HepG2 (cell line): ENCODE measurements at regions not wholly inside any gene's neighbourhood (a gene's known extent, or its start where the extent isn't known, plus 50 kb on each side); places are given as distances from the start of the nearest gene placed in this dataset.

Experiments used
- ATAC-seq: fragments of 200-7000 bp; cut with Tn5 transposase; 3 replicates; pipeline ENCODE4 v1.9.1; 2020; ENCODE audit warnings: mild to moderate bottlenecking, moderate library complexity
- BruUV-seq: library from RNA; stranded (reverse); fragments of 400-500 nt; replicated peaks from 2 replicates; lab custom pipeline; 2021; lab: Mats Ljungman, UMichigan
- CTCF ChIA-PET: fragments of 300-600 bp; formaldehyde crosslinking; extraction: SDS; loops from one replicate; lab custom pipeline; 2021; ENCODE audit warnings: low total read pairs, inconsistent platforms, low intra/inter-chr PET ratio; lab: Yijun Ruan, JAX
- POLR2A ChIA-PET: fragments of 350-600 bp; sonication (Branson Sonifier 250); formaldehyde crosslinking; loops from one replicate; lab custom pipeline; 2020; ENCODE audit warnings: antibody characterized with exemption, inconsistent platforms; lab: Yijun Ruan, JAX
- DNase-seq: peaks from one replicate; pipeline ENCODE4 v3.0.0-alpha.2; 2015; ENCODE audit warnings: low spot score
- FAIRE-seq: peaks from 3 replicates; lab custom pipeline; 2011; peaks lifted over from hg19 to GRCh38; lab: Jason Lieb, UNC
- H2AFZ ChIP-seq: one replicate; pipeline ENCODE4 v1.6.1; 2011; ENCODE audit warnings: low read length, inconsistent platforms
- H3K27ac ChIP-seq: fragments of 300-600 bp; 3 replicates; pipeline ENCODE4 v1.8.0; 2011; ENCODE audit warnings: mixed run types, mild to moderate bottlenecking, mixed read lengths, low read length, inconsistent platforms; ENCODE audit not compliant: insufficient read depth; ENCODE audit errors: extremely low read length
- H3K27me3 ChIP-seq, 2 experiments: fragments of 200-600 bp in 1 of 2; 2 replicates in 1 of 2; 3 replicates in 1 of 2; pipeline versions ENCODE4 v1.6.0 to v1.8.0; 2011; ENCODE audit warnings: low read length in 2 of 2, mild to moderate bottlenecking in 2 of 2, moderate library complexity in 2 of 2, inconsistent platforms in 1 of 2; ENCODE audit not compliant: insufficient read depth in 2 of 2, control insufficient read depth in 1 of 2
- H3K36me3 ChIP-seq, 2 experiments: fragments of 200-600 bp in 1 of 2; replicated peaks in 1 of 2; 2 replicates in 1 of 2; 3 replicates in 1 of 2; pipeline versions ENCODE4 v1.5.1 to v1.8.0; 2011; ENCODE audit warnings: low read length in 2 of 2, inconsistent platforms in 1 of 2; ENCODE audit not compliant: insufficient read depth in 2 of 2, control insufficient read depth in 1 of 2
- H3K4me1 ChIP-seq: 2 replicates; pipeline ENCODE4 v1.5.1; 2012; ENCODE audit warnings: low read length, inconsistent platforms; ENCODE audit not compliant: insufficient read depth
- H3K4me2 ChIP-seq: 2 replicates; pipeline ENCODE4 v1.6.0; 2011; ENCODE audit warnings: low read depth, low read length, inconsistent platforms
- H3K4me3 ChIP-seq, 3 experiments: fragments of 200-600 bp in 1 of 3; sonication (generic), shearing (Covaris generic) in 1 of 3; replicated peaks in 1 of 3; 2 replicates each; pipeline ENCODE4 v1.5.1; 2011 to 2016; ENCODE audit warnings: low read length in 3 of 3, inconsistent platforms in 2 of 3, low read depth in 2 of 3, mild to moderate bottlenecking in 2 of 3, control low read depth in 1 of 3, mixed read lengths in 1 of 3; ENCODE audit not compliant: insufficient read depth in 1 of 3
- H3K79me2 ChIP-seq: one replicate; pipeline ENCODE4 v1.6.1; 2011; ENCODE audit warnings: low read length, inconsistent platforms; ENCODE audit not compliant: insufficient read depth
- H3K9ac ChIP-seq: 2 replicates; pipeline ENCODE4 v1.6.0; 2011; ENCODE audit warnings: mild to moderate bottlenecking, low read depth, low read length, inconsistent platforms; ENCODE audit not compliant: insufficient read depth
- H3K9me3 ChIP-seq: 2 replicates; pipeline ENCODE4 v1.5.1; 2012; ENCODE audit warnings: mild to moderate bottlenecking, low read length
- H4K20me1 ChIP-seq: 2 replicates; pipeline ENCODE4 v1.6.0; 2011; ENCODE audit warnings: inconsistent platforms, mild to moderate bottlenecking, low read length, moderate library complexity; ENCODE audit not compliant: insufficient read depth
- DPF2 ChIP-seq: sonication (generic); formaldehyde crosslinking; IDR thresholded peaks from 2 replicates; pipeline ENCODE4 v1.4.0; 2020; ENCODE audit warnings: mild to moderate bottlenecking, low read depth, missing genetic modification reagents, borderline replicate concordance
- HMGA1 ChIP-seq: sonication (generic); formaldehyde crosslinking; conservative IDR thresholded peaks from 2 replicates; pipeline ENCODE4 v1.4.0; 2020; ENCODE audit warnings: missing genetic modification reagents
- ISL2 ChIP-seq: sonication (generic); formaldehyde crosslinking; IDR thresholded peaks from 2 replicates; pipeline ENCODE4 v1.5.0; 2020; ENCODE audit warnings: missing genetic modification reagents
- JUN ChIP-seq: sonication (generic); formaldehyde crosslinking; IDR thresholded peaks from 2 replicates; pipeline ENCODE4 v1.4.0; 2020; ENCODE audit warnings: mild to moderate bottlenecking, missing genetic modification reagents
- NFE2L1 ChIP-seq: sonication (generic); formaldehyde crosslinking; IDR thresholded peaks from 2 replicates; pipeline ENCODE4 v1.4.0; 2020; ENCODE audit warnings: missing genetic modification reagents, mild to moderate bottlenecking, borderline replicate concordance
- SP140L ChIP-seq: sonication (generic); formaldehyde crosslinking; IDR thresholded peaks from 2 replicates; pipeline ENCODE4 v1.4.0; 2020; ENCODE audit warnings: missing genetic modification reagents, borderline replicate concordance
- TMF1 ChIP-seq: sonication (generic); formaldehyde crosslinking; IDR thresholded peaks from 2 replicates; pipeline ENCODE4 v1.8.1; 2022; ENCODE audit warnings: low read depth, missing genetic modification reagents
- ZFP91 ChIP-seq: sonication (generic); formaldehyde crosslinking; IDR thresholded peaks from 2 replicates; pipeline ENCODE4 v1.9.0; 2022; ENCODE audit warnings: missing genetic modification reagents, mild to moderate bottlenecking, borderline replicate concordance
- ZNF777 ChIP-seq: sonication (generic); formaldehyde crosslinking; IDR thresholded peaks from 2 replicates; pipeline ENCODE4 v1.4.0; 2020; ENCODE audit warnings: missing genetic modification reagents
- ZNF782 ChIP-seq: sonication (generic); formaldehyde crosslinking; IDR thresholded peaks from 2 replicates; pipeline ENCODE4 v1.4.0; 2020; ENCODE audit warnings: missing genetic modification reagents, mild to moderate bottlenecking, borderline replicate concordance
- ZZZ3 ChIP-seq: sonication (generic); formaldehyde crosslinking; IDR thresholded peaks from 2 replicates; pipeline ENCODE4 v1.4.0; 2020; ENCODE audit warnings: missing genetic modification reagents, mild to moderate bottlenecking, borderline replicate concordance
- in situ Hi-C: cut with HindIII; loops from 2 replicates; pipeline ENCODE4 v1.10.0; 2017; ENCODE audit warnings: low pct_unique_long_range_greater_than_20kb; ENCODE audit not compliant: extremely low pct_ligation_motif_present
- intact Hi-C: fragments of 100-400 bp; cut with micrococcal nuclease; formaldehyde crosslinking; loops from one replicate; pipeline ENCODE4 v1.10.0; 2022; ENCODE audit not compliant: unreplicated experiment

- no peak for TF ChIP-seq ZNF782
- no peak for TF ChIP-seq ZZZ3
- TF ChIP-seq JUN (CRISPR knock-in tag), result no peak
- no peak for TF ChIP-seq ISL2 (CRISPR knock-in tag)
- no peak for TF ChIP-seq ZNF777 (CRISPR knock-in tag)
Observed at GRCh38 chr2:180778291-180778690, 202.1 kb upstream of the UBE2E3 start (continued).

GRCh38 chr2:180776921-180777320 is 203.5 kb upstream of the UBE2E3 start:
- H3K4me3 ChIP-seq, result no peak overlapping the region
- BruUV-seq, result no TSS peak

More at GRCh38 chr2:180776921-180777320, 203.5 kb upstream of the UBE2E3 start:
- Histone ChIP-seq H3K9me3 (no peaks in the 10 kb centered on the region), H3K79me2 (no peaks in the 10 kb centered on the region), H3K27me3 (no peaks in the 10 kb centered on the region), H3K36me3 (no peaks in the 10 kb centered on the region), H3K27ac (no peak overlapping the region), H4K20me1 (no peaks in the 10 kb centered on the region), H3K4me2 (no peak overlapping the region), H3K4me1 (no peaks in the 10 kb centered on the region), H2AFZ (no peak overlapping the region), H3K9ac (no peak overlapping the region)
- in situ Hi-C loops, result no loop called here
- intact Hi-C loops, result no loop called here
- FAIRE-seq (no peak), DNase-seq (no peak), ATAC-seq (no peak)
- CTCF ChIA-PET, result no interaction called here
- TF ChIP-seq SP140L (CRISPR knock-in tag) (no peak), ZFP91 (no peak), TMF1 (CRISPR knock-in tag) (no peak), HMGA1 (CRISPR knock-in tag) (no peak), NFE2L1 (CRISPR knock-in tag) (no peak), DPF2 (CRISPR knock-in tag) (no peak)
- POLR2A ChIA-PET, result no interaction called here
